GM12865 (cell line): ENCODE measurements at regions not wholly inside any gene's neighbourhood (a gene's known extent, or its start where the extent isn't known, plus 50 kb on each side); places are given as distances from the start of the nearest gene placed in this dataset.

Source experiments
- DNase-seq: peaks from one replicate; pipeline ENCODE4 v3.0.0; 2010; ENCODE audit warnings: low read depth
- H3K4me3 ChIP-seq: 2 replicates; pipeline ENCODE4 v1.5.1; 2011; ENCODE audit warnings: mild to moderate bottlenecking, low read depth, low read length, control low read depth
- CTCF ChIP-seq: IDR thresholded peaks from 2 replicates; pipeline ENCODE4 v1.5.1; 2011; ENCODE audit warnings: low read length, control low read depth, low read depth, inconsistent platforms; ENCODE audit not compliant: insufficient read depth; ENCODE audit errors: missing control alignments

DNA sequence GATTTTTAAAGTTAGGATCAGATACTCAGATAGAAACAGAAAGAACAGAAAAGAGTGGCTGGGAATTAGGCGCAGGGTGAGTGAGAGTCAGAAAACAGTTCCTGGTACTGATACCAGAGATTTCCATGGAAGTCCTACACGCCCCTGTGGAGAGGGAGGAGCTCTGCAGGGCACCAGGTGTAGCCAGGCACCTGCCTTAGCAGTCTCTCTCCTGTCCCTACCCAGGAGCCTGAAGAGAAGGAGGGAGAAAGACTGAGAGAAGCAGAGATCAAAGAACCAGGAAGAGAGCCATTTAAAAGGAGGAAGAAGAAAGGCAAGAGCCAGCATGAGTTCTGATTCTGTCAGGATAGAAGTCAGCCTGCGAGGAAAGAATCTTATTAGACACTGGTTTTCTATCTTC, 65.0 kb downstream of the CBLN1 start:
- no peak for DNase-seq
- TF ChIP-seq CTCF = no peak
- H3K4me3 ChIP-seq = no peak overlapping the region

GRCh38 chr16:49213594-49213993, 68.0 kb downstream of the CBLN1 start:
- TF ChIP-seq CTCF = no peak
- no peak overlapping the region for H3K4me3 ChIP-seq
- DNase-seq = no peak

- TF ChIP-seq CTCF = no peak
- no peak for DNase-seq
- H3K4me3 ChIP-seq = no peak overlapping the region
Measured at GRCh38 chr16:49204191-49204590, 77.4 kb downstream of the CBLN1 start.

GRCh38 chr16:49203361-49203760, 78.3 kb downstream of the CBLN1 start:
- no peak for TF ChIP-seq CTCF
- no peak for DNase-seq
- no peak overlapping the region for H3K4me3 ChIP-seq

DNA sequence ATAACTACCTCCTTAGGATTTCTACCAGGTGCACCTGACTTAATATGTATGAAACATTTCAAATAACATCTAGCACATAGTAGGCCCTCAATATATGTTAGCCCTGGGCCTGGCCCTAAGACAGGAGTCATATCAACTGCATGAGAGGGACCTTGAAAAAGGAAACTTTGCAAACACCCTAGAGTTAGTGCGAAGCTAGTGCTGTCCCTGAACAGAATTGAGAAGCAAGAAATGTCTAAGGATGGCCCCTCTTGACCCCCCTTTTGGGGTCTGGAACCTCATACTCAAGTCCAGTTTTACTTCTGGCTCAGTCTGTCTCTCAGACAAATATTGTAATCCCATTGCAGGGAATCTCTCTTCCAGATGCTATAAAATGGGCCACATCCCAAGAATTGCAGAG, 80.5 kb downstream of the CBLN1 start:
- no peak for DNase-seq
- TF ChIP-seq CTCF = no peak
- H3K4me3 ChIP-seq = no peak overlapping the region

DNA sequence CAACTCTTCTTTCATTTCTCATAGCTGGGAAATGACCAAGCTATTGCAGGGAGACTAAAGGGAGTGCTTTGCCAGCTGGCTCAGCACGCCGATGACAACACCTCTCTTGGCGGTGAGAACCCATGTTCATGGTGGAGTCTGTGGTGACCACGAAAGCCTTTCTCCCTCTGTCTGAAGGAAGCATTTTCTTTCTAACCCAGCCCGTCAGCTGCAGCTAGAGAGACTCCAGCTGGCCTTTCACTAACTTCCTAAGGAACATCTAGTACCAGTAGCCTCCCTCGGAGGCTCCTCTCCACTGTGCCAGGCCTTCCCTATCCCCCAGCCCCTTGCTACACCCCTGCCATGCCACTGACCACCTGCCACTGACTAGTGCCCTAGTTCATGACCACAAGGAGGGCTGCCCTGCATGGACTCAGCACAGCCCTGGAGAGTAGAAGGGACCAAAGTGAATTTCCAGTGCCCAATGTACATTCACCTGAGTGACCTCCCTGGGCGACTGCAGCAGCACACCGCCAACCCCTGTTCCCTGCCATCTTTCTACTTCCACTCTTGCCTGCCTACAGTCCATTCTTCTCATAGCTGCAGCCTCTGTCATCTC, 81.3 kb downstream of the CBLN1 start:
- H3K4me3 ChIP-seq = no peak overlapping the region
- no peak for TF ChIP-seq CTCF
- DNase-seq = no peak

DNA sequence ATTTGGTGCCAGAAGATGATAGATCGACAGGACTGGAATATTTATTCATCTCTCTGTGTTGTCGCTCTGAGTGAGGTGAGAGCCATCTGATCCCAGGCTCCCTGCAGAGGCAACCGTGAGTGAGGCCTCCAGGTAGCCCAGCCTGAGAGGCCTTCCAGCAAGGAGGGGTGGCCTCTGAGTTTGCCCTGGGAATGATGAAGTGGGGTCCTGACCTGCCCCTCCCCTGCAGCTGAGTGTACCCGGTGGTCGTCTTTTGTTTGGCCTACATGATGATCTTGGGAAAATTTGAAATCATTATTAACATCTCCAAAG, 86.4 kb downstream of the CBLN1 start:
- no peak overlapping the region for H3K4me3 ChIP-seq
- no peak for DNase-seq
- no peak for TF ChIP-seq CTCF
